H9 (cell line): ENCODE measurements at regions not wholly inside any gene's neighbourhood (a gene's known extent, or its start where the extent isn't known, plus 50 kb on each side); places are given as distances from the start of the nearest gene placed in this dataset.
"Not testable (repeated sequence)": the region's sequence is repeated elsewhere in the genome, so short reads cannot be mapped to it uniquely, and the experiment has no call there.

Source experiments
- DNase-seq: peaks from one replicate; pipeline ENCODE4 v3.0.0-alpha.2; 2017
- H2AFZ ChIP-seq: one replicate; pipeline ENCODE4 v1.6.1; 2013; ENCODE audit warnings: mild to moderate bottlenecking, low read length, control low read depth, moderate library complexity
- H2AK5ac ChIP-seq: 2 replicates; pipeline ENCODE4 v1.6.1; 2013; ENCODE audit warnings: low read length, control low read depth, mixed read lengths; ENCODE audit not compliant: insufficient read length
- H2BK120ac ChIP-seq: one replicate; pipeline ENCODE4 v1.6.1; 2013; ENCODE audit warnings: low read depth, mild to moderate bottlenecking, low read length, control low read depth, inconsistent platforms; ENCODE audit not compliant: poor library complexity, severe bottlenecking
- H2BK12ac ChIP-seq: 2 replicates; pipeline ENCODE4 v1.6.1; 2013; ENCODE audit warnings: low read length, control low read depth, mixed read lengths, low read depth; ENCODE audit not compliant: insufficient read length
- H2BK15ac ChIP-seq: 2 replicates; pipeline ENCODE4 v1.6.1; 2013; ENCODE audit warnings: low read depth, low read length, control low read depth
- H2BK20ac ChIP-seq: one replicate; pipeline ENCODE4 v1.6.1; 2013; ENCODE audit warnings: low read depth, mild to moderate bottlenecking, low read length, control low read depth, inconsistent platforms; ENCODE audit not compliant: poor library complexity, severe bottlenecking
- H2BK5ac ChIP-seq: 2 replicates; pipeline ENCODE4 v1.6.1; 2013; ENCODE audit warnings: low read length, control low read depth, mixed read lengths; ENCODE audit not compliant: insufficient read length
- H3K14ac ChIP-seq: 2 replicates; pipeline ENCODE4 v1.6.1; 2013; ENCODE audit warnings: low read length, control low read depth; ENCODE audit not compliant: insufficient read depth
- H3K18ac ChIP-seq: 2 replicates; pipeline ENCODE4 v1.6.1; 2013; ENCODE audit warnings: low read depth, mild to moderate bottlenecking, mixed read lengths, low read length, control low read depth; ENCODE audit not compliant: insufficient read length
- H3K23ac ChIP-seq: 2 replicates; pipeline ENCODE4 v1.6.1; 2013; ENCODE audit warnings: low read length, control low read depth, mixed read lengths, low read depth; ENCODE audit not compliant: insufficient read length
- H3K23me2 ChIP-seq: 2 replicates; pipeline ENCODE4 v1.6.1; 2013; ENCODE audit warnings: low read depth, mild to moderate bottlenecking, mixed read lengths, low read length, control low read depth; ENCODE audit not compliant: insufficient read length, poor library complexity, severe bottlenecking
- H3K27ac ChIP-seq: 2 replicates; pipeline ENCODE4 v1.5.1; 2013; ENCODE audit warnings: low read length, control low read depth, mixed read lengths, low read depth; ENCODE audit not compliant: insufficient read length
- H3K27me3 ChIP-seq: 2 replicates; pipeline ENCODE4 v1.6.1; 2013; ENCODE audit warnings: low read length, control low read depth, inconsistent platforms; ENCODE audit not compliant: insufficient read depth
- H3K4ac ChIP-seq: 2 replicates; pipeline ENCODE4 v1.6.1; 2013; ENCODE audit warnings: low read depth, mild to moderate bottlenecking, control low read depth, inconsistent platforms, low read length, moderate library complexity
- H3K4me1 ChIP-seq: 2 replicates; pipeline ENCODE4 v1.6.1; 2013; ENCODE audit warnings: low read length, control low read depth, inconsistent platforms; ENCODE audit not compliant: insufficient read depth
- H3K4me2 ChIP-seq: 2 replicates; pipeline ENCODE4 v1.6.1; 2013; ENCODE audit warnings: low read length, control low read depth, mixed read lengths; ENCODE audit not compliant: insufficient read length, insufficient read depth
- H3K56ac ChIP-seq: 2 replicates; pipeline ENCODE4 v1.6.1; 2013; ENCODE audit warnings: low read depth, mild to moderate bottlenecking, mixed read lengths, low read length, control low read depth; ENCODE audit not compliant: insufficient read length
- H3K79me1 ChIP-seq: 2 replicates; pipeline ENCODE4 v1.6.1; 2013; ENCODE audit warnings: low read depth, mild to moderate bottlenecking, moderate library complexity, low read length, control low read depth, inconsistent platforms; ENCODE audit not compliant: insufficient read depth, poor library complexity, severe bottlenecking
- H3K79me2 ChIP-seq: 2 replicates; pipeline ENCODE4 v1.6.1; 2013; ENCODE audit warnings: low read length, control low read depth, inconsistent platforms; ENCODE audit not compliant: insufficient read depth
- H3K9ac ChIP-seq: 2 replicates; pipeline ENCODE4 v1.6.1; 2013; ENCODE audit warnings: low read length, control low read depth, mixed read lengths; ENCODE audit not compliant: insufficient read length; ENCODE audit errors: extremely low read depth
- H3K9me3 ChIP-seq: one replicate; pipeline ENCODE4 v1.6.1; 2013; ENCODE audit warnings: low read depth, low read length, inconsistent platforms; ENCODE audit not compliant: control insufficient read depth
- H3T11ph ChIP-seq: one replicate; pipeline ENCODE4 v1.6.1; 2013; ENCODE audit warnings: mild to moderate bottlenecking, low read length, control low read depth, inconsistent platforms
- H4K20me1 ChIP-seq: one replicate; pipeline ENCODE4 v1.6.1; 2013; ENCODE audit not compliant: control insufficient read depth, insufficient read length, insufficient read depth
- H4K5ac ChIP-seq: 2 replicates; pipeline ENCODE4 v1.6.1; 2013; ENCODE audit warnings: low read depth, mild to moderate bottlenecking, mixed read lengths, low read length, control low read depth; ENCODE audit not compliant: insufficient read length
- H4K8ac ChIP-seq: replicated peaks from 2 replicates; pipeline ENCODE4 v1.6.1; 2013; ENCODE audit warnings: low read length, control low read depth, mixed read lengths, low read depth; ENCODE audit not compliant: insufficient read length
- H4K91ac ChIP-seq: 2 replicates; pipeline ENCODE4 v1.6.1; 2013; ENCODE audit warnings: low read depth, mild to moderate bottlenecking, moderate library complexity, mixed read lengths, low read length, control low read depth; ENCODE audit not compliant: insufficient read length
- H3K27ac Mint-ChIP-seq, 3 experiments: 2 replicates in 2 of 3; 3 replicates in 1 of 3; pipeline ENCODE4 v1.8.0; 2020 to 2021; ENCODE audit warnings: mixed read lengths in 3 of 3, mild to moderate bottlenecking in 1 of 3, moderate library complexity in 1 of 3
- H3K27me3 Mint-ChIP-seq: 2 replicates; pipeline ENCODE4 v1.8.0; 2021; ENCODE audit warnings: low read depth, mild to moderate bottlenecking, moderate library complexity, mixed read lengths
- H3K36me3 Mint-ChIP-seq, 3 experiments: 2 replicates in 2 of 3; 3 replicates in 1 of 3; pipeline ENCODE4 v1.8.0; 2020 to 2021; ENCODE audit warnings: low read depth in 3 of 3, mixed read lengths in 3 of 3; ENCODE audit not compliant: insufficient read depth in 1 of 3
- H3K4me1 Mint-ChIP-seq, 2 experiments: 2 replicates each; pipeline ENCODE4 v1.8.0; 2020; ENCODE audit warnings: mixed read lengths in 2 of 2
- H3K4me3 Mint-ChIP-seq, 2 experiments: 2 replicates in 1 of 2; 3 replicates in 1 of 2; pipeline ENCODE4 v1.8.0; 2020 to 2021; ENCODE audit warnings: mild to moderate bottlenecking in 2 of 2, mixed read lengths in 2 of 2, moderate library complexity in 1 of 2
- H3K9me3 Mint-ChIP-seq, 2 experiments: 2 replicates in 1 of 2; 3 replicates in 1 of 2; pipeline ENCODE4 v1.8.0; 2020; ENCODE audit warnings: mild to moderate bottlenecking in 2 of 2, mixed read lengths in 2 of 2, moderate library complexity in 1 of 2
- WGBS: extraction: QIAGEN DNeasy Blood & Tissue Kit; methylation state at CpG from one replicate; pipeline ENCODE4 v1.1.7; 2013; ENCODE audit warnings: missing lambda C conversion rate, low lambda C conversion rate, mixed read lengths; ENCODE audit not compliant: insufficient read length; ENCODE audit errors: extremely low coverage; 5-methylcytosine and 5-hydroxymethylcytosine counted together
- TF ChIP-seq, protein P1 (sequence below): fragments of 200-600 bp; sonication (generic); conservative IDR thresholded peaks from 3 replicates; pipeline ENCODE4 v1.8.0; 2021; ENCODE audit warnings: antibody characterized with exemption, mild to moderate bottlenecking

DNA sequence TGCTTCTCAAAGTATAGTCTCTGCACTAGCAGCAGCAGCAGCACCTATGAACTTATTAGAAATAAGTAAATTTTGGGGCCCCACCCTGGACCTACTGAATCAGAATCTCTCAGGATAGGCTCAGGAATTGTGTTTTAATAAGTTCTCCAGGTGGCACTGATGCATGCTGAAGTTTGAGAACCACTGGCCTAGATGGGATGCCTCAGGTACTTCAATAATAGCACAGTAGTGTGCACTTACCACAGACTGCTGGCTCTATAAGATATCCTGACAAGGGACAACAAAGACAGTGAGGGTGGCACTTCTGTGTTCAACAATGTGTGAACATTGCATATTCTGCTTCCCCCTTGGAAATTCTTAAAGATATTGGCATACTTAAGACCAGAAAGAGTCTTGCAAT lies 64.7 kb upstream of the HABP2 start:
- Histone ChIP-seq H4K8ac (no peak overlapping the region), H3K4ac (no peak overlapping the region), H4K91ac (no peak overlapping the region), H2BK120ac (no peak overlapping the region), H2BK20ac (no peak overlapping the region), H3K23ac (no peak overlapping the region), H2BK5ac (no peak overlapping the region), H2AK5ac (no peak overlapping the region), H3K79me1 (no peaks in the 10 kb centered on the region), H3K27ac (no peak overlapping the region), H3K9ac (no peak overlapping the region), H3K27me3 (no peaks in the 10 kb centered on the region), H3K9me3 (no peaks in the 10 kb centered on the region), H2AFZ (no peak overlapping the region), H3T11ph (no peak overlapping the region), H3K14ac (no peak overlapping the region), H3K4me1 (no peaks in the 10 kb centered on the region), H2BK15ac (no peak overlapping the region), H3K23me2 (no peaks in the 10 kb centered on the region), H3K56ac (no peak overlapping the region), H2BK12ac (no peak overlapping the region), H3K4me2 (no peak overlapping the region), H3K79me2 (no peaks in the 10 kb centered on the region), H4K20me1 (no peaks in the 10 kb centered on the region), H4K5ac (no peak overlapping the region), H3K18ac (no peak overlapping the region)
- TF ChIP-seq, protein P1, sequence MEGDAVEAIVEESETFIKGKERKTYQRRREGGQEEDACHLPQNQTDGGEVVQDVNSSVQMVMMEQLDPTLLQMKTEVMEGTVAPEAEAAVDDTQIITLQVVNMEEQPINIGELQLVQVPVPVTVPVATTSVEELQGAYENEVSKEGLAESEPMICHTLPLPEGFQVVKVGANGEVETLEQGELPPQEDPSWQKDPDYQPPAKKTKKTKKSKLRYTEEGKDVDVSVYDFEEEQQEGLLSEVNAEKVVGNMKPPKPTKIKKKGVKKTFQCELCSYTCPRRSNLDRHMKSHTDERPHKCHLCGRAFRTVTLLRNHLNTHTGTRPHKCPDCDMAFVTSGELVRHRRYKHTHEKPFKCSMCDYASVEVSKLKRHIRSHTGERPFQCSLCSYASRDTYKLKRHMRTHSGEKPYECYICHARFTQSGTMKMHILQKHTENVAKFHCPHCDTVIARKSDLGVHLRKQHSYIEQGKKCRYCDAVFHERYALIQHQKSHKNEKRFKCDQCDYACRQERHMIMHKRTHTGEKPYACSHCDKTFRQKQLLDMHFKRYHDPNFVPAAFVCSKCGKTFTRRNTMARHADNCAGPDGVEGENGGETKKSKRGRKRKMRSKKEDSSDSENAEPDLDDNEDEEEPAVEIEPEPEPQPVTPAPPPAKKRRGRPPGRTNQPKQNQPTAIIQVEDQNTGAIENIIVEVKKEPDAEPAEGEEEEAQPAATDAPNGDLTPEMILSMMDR = no peak
- Mint-ChIP-seq H3K27me3 (peaks cover 31% of the 10 kb centered on the region), H3K4me1 (no peaks in the 10 kb centered on the region; a peak in 1 of 4 replicates), H3K36me3 (no peaks in the 10 kb centered on the region), H3K4me3 (no peak overlapping the region), H3K9me3 (no peaks in the 10 kb centered on the region), H3K27ac (no peak overlapping the region)
- DNase-seq = no peak

DNA sequence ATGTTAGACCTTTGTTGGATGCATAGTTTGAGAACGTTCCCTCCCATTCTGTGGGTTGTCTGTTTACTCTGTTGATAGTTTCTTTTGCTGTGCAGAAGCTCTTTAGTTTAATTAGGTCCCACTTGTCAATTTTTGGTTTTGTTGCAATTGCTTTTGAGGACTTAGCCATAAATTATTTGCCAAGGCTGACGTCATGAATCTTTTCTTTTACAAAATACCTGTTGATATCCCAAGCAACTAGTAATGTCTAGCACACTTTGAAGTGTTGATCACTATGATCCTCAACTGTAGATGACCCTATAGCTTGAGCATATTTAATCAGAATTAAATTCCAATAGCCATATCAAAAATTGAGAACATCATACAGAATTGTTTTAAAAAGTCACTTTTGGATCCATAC lies 63.3 kb upstream of the HABP2 start:
- H4K5ac ChIP-seq, H3K79me1 ChIP-seq, H2BK15ac ChIP-seq, H3K27ac Mint-ChIP-seq, H3K18ac ChIP-seq, H3K4me3 Mint-ChIP-seq, H3K9me3 Mint-ChIP-seq, H2BK20ac ChIP-seq, H3K27ac ChIP-seq, H3K36me3 Mint-ChIP-seq, H3K9ac ChIP-seq, H3T11ph ChIP-seq, H4K91ac ChIP-seq, H3K23me2 ChIP-seq, DNase-seq, H3K9me3 ChIP-seq, H2AFZ ChIP-seq, H2BK5ac ChIP-seq, H2AK5ac ChIP-seq, H3K4me2 ChIP-seq, H3K4me1 ChIP-seq, H3K23ac ChIP-seq, H4K8ac ChIP-seq, H3K27me3 ChIP-seq, H3K4me1 Mint-ChIP-seq, H3K56ac ChIP-seq, H3K4ac ChIP-seq, H3K79me2 ChIP-seq, H2BK120ac ChIP-seq, H3K14ac ChIP-seq, H2BK12ac ChIP-seq, H4K20me1 ChIP-seq: not testable (repeated sequence)
- peaks cover 36% of the 10 kb centered on the region for H3K27me3 Mint-ChIP-seq
- no CpG with 5 or more reads among the region's 2 CpGs for WGBS
